ENCODE measurements at regions not wholly inside any gene's neighbourhood (a gene's known extent, or its start where the extent isn't known, plus 50 kb on each side); places are given as distances from the start of the nearest gene placed in this dataset.
A peak's percentile ranks its signal among the peaks of the same experiment; 100 is the strongest.

DNA sequence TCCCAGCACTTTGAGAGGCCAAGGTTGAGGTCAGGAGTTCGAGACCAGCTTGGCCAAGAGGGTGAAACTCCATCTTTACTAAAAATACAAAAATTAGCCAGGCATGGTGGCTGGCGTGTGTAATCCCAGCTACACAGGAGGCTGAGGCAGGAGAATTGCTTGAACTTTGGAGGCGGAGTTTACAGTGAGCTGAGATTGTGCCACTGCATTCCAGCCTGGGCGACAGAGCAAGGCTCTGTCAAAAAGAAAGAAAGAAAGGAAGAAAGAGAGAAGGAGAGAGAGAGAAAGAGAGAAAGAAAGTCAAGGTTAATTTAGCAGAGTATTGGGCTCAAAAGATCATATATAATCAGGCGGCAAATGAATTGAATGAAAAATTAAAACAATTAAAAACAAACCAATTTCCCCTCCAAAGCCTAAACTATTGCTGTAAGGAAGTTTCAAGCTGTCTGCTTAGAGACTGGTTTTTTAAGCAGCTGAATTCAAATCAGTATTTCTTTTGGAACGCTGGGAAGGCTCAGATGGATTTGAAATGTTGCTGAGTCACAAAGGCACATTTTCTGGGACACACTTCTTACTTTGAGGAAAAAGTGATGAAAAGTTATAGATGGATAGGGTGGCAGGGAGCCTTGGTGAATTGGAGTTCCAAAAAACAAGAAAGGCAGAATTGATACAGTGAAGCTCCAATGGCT lies 81.3 kb upstream of the BHLHE40 start:
- Histone ChIP-seq H2AFZ (ENCODE audit: low read depth, low read length) (no peak overlapping the region), H3K79me2 (ENCODE audit: control insufficient read depth, insufficient read depth, low read length) (no peaks in the 10 kb centered on the region), H3K9me1 (ENCODE audit: control insufficient read depth, insufficient read depth, low read length) (no peaks in the 10 kb centered on the region), H3K4me2 (ENCODE audit: insufficient read depth, low read length) (no peak overlapping the region), H3K27me3 (ENCODE audit: control insufficient read depth in 2 of 2, insufficient read depth in 2 of 2, low read length in 2 of 2) (no peaks in the 10 kb centered on the region), H3K4me1 (replicated peaks in 1 of 2; ENCODE audit: control insufficient read depth in 2 of 2, insufficient read depth in 2 of 2, low read length in 2 of 2) (peaks cover 3 to 48% of the 10 kb centered on the region in 2 experiments; a peak in 4 of 5 replicates), H3K27ac (ENCODE audit: extremely low read depth, low read depth, low read length) (peak overlapping the region; percentile 52; the same call in 1 of the 3 replicates), H3K36me3 (ENCODE audit: control insufficient read depth, insufficient read depth, low read length) (no peaks in the 10 kb centered on the region), H3K4me3 (no peak overlapping the region), H4K20me1 (replicated peaks; ENCODE audit: control insufficient read depth, insufficient read depth, low read length) (no peaks in the 10 kb centered on the region), H3K9ac (ENCODE audit: insufficient read depth in 1 of 2, low read depth in 2 of 2, low read length in 2 of 2) (no peak overlapping the region), H3K9me3 (replicated peaks; ENCODE audit: control insufficient read depth, insufficient read depth, low read depth, low read length) (no peaks in the 10 kb centered on the region)
- CTCF ChIA-PET (ENCODE audit: low intra/inter-chr PET ratio) = no interaction called here
- in situ Hi-C loops (cut with MboI) (no loop called here), intact Hi-C loops (cut with micrococcal nuclease) (no loop called here)
- BruUV-seq (replicated peaks) = no TSS peak
- DNase-seq (ENCODE audit: extremely low read depth in 1 of 4, low spot score in 3 of 4) (no peak), FAIRE-seq (no peak), ATAC-seq (no peak)
- POLR2A ChIA-PET = interaction anchor here (0.6 to 1.5 kb wide), 6 partner anchors 8 to 140 kb away, joined by 3 to 4 read pairs (median 3); no protein-coding TSS in a partner anchor
- WGBS (ENCODE audit: insufficient coverage, low coverage, missing lambda C conversion rate) = 76% methylated on average over 6 of the region's 6 CpGs
- no peak for TF ChIP-seq PHB2 (IDR thresholded peaks at IDR 0.05; ENCODE audit: low read depth)
- TF ChIP-seq, protein P1, sequence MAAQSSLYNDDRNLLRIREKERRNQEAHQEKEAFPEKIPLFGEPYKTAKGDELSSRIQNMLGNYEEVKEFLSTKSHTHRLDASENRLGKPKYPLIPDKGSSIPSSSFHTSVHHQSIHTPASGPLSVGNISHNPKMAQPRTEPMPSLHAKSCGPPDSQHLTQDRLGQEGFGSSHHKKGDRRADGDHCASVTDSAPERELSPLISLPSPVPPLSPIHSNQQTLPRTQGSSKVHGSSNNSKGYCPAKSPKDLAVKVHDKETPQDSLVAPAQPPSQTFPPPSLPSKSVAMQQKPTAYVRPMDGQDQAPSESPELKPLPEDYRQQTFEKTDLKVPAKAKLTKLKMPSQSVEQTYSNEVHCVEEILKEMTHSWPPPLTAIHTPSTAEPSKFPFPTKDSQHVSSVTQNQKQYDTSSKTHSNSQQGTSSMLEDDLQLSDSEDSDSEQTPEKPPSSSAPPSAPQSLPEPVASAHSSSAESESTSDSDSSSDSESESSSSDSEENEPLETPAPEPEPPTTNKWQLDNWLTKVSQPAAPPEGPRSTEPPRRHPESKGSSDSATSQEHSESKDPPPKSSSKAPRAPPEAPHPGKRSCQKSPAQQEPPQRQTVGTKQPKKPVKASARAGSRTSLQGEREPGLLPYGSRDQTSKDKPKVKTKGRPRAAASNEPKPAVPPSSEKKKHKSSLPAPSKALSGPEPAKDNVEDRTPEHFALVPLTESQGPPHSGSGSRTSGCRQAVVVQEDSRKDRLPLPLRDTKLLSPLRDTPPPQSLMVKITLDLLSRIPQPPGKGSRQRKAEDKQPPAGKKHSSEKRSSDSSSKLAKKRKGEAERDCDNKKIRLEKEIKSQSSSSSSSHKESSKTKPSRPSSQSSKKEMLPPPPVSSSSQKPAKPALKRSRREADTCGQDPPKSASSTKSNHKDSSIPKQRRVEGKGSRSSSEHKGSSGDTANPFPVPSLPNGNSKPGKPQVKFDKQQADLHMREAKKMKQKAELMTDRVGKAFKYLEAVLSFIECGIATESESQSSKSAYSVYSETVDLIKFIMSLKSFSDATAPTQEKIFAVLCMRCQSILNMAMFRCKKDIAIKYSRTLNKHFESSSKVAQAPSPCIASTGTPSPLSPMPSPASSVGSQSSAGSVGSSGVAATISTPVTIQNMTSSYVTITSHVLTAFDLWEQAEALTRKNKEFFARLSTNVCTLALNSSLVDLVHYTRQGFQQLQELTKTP (IDR thresholded peaks at IDR 0.05; ENCODE audit: low read depth in 1 of 2, partially characterized antibody in 2 of 2) = peak in 1 of 2 experiments; percentile 16
- TF ChIP-seq HLTF (IDR thresholded peaks at IDR 0.05) = no peak
- no peak for TF ChIP-seq NCOA6 (IDR thresholded peaks at IDR 0.05)
- no peak for TF ChIP-seq CLOCK (CRISPR knock-in tag; IDR thresholded peaks at IDR 0.05; ENCODE audit: borderline replicate concordance)
- TF ChIP-seq, protein P2, sequence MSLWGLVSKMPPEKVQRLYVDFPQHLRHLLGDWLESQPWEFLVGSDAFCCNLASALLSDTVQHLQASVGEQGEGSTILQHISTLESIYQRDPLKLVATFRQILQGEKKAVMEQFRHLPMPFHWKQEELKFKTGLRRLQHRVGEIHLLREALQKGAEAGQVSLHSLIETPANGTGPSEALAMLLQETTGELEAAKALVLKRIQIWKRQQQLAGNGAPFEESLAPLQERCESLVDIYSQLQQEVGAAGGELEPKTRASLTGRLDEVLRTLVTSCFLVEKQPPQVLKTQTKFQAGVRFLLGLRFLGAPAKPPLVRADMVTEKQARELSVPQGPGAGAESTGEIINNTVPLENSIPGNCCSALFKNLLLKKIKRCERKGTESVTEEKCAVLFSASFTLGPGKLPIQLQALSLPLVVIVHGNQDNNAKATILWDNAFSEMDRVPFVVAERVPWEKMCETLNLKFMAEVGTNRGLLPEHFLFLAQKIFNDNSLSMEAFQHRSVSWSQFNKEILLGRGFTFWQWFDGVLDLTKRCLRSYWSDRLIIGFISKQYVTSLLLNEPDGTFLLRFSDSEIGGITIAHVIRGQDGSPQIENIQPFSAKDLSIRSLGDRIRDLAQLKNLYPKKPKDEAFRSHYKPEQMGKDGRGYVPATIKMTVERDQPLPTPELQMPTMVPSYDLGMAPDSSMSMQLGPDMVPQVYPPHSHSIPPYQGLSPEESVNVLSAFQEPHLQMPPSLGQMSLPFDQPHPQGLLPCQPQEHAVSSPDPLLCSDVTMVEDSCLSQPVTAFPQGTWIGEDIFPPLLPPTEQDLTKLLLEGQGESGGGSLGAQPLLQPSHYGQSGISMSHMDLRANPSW (CRISPR knock-in tag; IDR thresholded peaks at IDR 0.05) = no peak
- no peak for TF ChIP-seq ZBTB7A (IDR thresholded peaks at IDR 0.05; ENCODE audit: borderline replicate concordance, control insufficient read depth, low read depth, low read length)
- no peak for TF ChIP-seq ZBTB1 (CRISPR knock-in tag; IDR thresholded peaks at IDR 0.05; ENCODE audit: borderline replicate concordance, low read depth)
- no peak for TF ChIP-seq ZBED1 (IDR thresholded peaks at IDR 0.05)
- no peak for TF ChIP-seq STAT5A (IDR thresholded peaks at IDR 0.05; ENCODE audit: borderline replicate concordance, low read length)
